HG03558 (cell line): ENCODE measurements at regions not wholly inside any gene's neighbourhood (a gene's known extent, or its start where the extent isn't known, plus 50 kb on each side); places are given as distances from the start of the nearest gene placed in this dataset.
"Not testable (repeated sequence)": the region's sequence is repeated elsewhere in the genome, so short reads cannot be mapped to it uniquely, and the experiment has no call there.

Source experiments
- ATAC-seq: cut with Tn5 transposase; IDR thresholded peaks from one replicate; pipeline ENCODE4 v1.9.1; 2021; ENCODE audit warnings: moderate number of reproducible peaks; ENCODE audit not compliant: unreplicated experiment; ENCODE audit errors: extremely low read depth

DNA sequence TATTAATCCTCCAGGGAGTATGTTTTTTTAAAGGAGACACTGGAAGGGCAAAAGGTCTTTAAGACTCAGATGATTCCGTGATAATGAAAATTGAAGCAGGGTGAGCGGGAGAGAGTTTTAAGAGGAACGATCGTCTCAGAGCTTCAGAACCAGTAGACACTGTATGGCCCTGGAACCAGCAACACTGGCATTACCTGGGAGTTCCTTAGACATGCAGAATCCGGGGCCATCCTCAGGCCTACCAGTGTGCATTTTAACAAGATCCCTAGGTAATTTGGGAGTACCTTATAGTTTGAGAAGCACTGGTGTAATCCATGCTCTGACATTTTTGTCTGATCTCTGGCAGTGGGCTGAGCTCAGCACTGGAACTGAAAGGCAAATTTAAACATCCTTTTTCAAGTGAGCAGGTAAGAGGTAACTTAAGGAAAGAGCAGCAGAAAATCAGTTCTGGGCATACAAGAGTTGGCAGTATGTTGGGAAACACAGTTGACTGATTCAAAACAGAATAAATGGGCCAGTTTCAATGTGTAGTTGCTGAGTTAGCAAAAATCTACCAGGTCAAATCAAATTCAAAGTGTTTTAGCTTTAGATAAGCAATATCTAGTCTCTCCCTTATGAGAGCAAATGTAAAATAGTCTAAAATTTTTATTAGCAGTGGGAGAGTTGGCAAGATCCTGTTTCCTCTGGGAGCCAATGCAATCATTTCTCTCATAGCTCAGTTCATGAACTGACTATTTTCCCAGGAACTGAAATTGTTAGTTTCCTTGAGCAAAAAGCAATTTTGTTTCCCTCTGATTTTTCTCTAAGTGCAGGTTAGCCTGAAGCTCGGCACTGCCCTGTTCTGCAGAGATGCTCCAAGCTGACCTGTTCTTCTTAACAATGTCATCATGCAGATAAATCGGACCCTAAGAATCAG, 97.2 kb upstream of the ELMO1 start:
- no peak for ATAC-seq

DNA sequence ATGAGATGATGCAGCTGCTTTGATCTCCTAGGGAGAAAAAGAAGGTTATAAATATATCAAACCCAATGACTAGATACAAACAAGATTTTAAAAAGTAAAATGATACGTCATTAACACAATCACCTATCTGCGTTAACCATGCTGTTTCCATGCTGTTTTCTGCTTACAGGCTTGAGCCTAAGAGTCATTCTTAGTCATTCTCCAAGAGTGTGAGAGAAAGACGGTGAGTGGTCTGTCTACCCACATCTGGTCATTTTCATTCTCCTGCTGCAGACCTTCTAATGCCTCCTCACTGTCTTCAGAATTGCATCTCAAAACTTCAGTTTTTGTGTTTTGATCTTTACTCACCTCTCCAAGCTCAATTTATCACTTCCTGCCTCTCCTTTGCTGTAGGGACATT, 98.0 kb upstream of the ELMO1 start:
- no peak for ATAC-seq

- ATAC-seq = no peak
Observed at GRCh38 chr7:37549076-37549931, 100.6 kb upstream of the ELMO1 start.

DNA sequence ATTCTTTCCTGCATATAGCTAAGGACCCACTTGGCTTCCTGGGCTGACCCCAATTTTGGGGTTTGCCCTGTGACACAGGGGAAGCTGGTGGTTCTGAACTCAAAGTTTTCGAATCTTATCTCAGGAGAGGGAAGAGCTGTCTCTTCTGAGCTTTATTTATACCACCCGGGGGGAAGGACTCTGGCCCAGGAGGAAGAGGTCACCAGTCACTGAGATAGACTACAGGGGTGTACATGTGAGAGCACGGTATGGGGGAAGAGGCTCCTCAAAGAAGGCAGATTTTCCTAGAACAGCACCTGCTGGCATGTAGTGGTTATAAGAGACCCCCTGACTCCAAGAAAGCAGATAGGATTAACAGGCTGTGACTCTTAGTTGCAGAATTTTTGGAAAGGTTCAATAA, 101.8 kb upstream of the ELMO1 start:
- ATAC-seq = no peak

GRCh38 chr7:37550872-37551271, 102.2 kb upstream of the ELMO1 start:
- ATAC-seq = no peak

DNA sequence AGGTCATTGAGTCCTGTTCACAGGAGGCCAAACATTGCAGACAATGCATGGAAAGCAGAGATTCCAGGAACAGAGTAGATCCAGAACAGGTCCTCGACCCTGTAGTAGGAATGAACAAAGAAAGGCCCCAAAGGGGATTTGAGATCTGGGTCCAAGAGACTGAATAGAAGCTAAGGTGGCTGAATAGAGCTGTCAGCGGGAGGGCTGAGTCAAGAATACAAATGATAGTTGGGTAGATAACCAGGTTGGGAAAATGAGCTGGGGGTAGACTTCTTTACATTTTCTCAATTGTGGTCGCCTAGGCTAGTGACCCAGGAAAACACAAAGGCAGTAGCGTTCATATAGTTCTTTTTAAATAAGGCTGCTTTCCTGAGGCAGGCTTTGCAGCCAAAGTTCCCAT, 103.4 kb upstream of the ELMO1 start:
- ATAC-seq = no peak

- not testable (repeated sequence) for ATAC-seq
Observed at GRCh38 chr7:37552439-37552838, 103.8 kb upstream of the ELMO1 start.

- ATAC-seq = no peak
Observed at GRCh38 chr7:37555528-37555927, 106.9 kb upstream of the ELMO1 start.

DNA sequence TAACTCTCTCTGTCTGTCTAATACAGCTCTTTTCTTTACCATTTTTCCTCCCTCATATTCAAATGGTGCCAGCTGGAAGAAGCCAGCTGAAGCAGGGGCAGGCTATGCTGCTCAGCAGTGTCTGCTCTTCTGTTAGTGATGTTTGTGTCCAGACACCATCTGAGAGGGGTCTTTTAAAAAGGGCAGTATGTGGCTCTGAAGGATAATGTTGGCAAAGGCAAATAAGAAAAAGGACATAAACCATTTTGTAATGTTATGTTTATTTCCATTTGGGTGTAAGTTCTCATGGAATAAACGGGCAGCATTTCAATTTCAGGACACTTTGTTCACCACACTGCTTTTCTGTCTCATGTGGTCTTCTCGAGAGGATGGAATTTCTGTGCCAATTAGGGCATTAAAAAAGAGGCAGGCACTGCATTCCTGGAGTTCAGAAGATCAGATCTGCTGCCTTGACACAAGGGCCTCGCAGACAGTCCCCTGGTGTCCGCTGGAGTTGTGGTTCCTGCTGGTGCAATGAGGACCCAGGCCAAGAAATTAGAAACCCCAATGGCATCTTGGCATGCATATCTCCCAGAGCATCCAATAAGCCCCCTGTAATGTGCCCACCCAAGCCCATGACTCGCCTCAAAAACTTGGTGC, 109.0 kb upstream of the ELMO1 start:
- ATAC-seq = no peak

- ATAC-seq = no peak
Observed at GRCh38 chr7:37558320-37559096, 109.8 kb upstream of the ELMO1 start.

DNA sequence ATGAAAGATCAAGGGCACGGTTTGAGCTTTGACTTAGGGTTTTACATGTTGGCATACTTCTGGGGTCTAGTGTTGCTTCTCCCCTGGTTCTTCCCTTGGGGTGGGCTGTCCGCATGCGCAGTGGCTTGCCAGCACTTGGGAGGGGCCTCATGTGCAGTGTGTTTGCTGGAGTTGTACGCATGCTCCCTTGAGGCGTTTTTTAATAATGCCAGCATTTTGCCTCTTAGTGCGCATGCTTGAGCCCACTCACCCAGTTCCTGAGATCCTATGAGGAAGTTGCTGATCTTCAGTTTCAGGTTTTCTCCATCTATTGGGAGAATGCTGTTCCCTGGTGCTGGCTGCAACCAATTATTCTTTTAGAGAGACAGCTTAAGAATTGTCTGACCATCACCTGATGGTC, 113.4 kb upstream of the GPR141 start:
- ATAC-seq = no peak

DNA sequence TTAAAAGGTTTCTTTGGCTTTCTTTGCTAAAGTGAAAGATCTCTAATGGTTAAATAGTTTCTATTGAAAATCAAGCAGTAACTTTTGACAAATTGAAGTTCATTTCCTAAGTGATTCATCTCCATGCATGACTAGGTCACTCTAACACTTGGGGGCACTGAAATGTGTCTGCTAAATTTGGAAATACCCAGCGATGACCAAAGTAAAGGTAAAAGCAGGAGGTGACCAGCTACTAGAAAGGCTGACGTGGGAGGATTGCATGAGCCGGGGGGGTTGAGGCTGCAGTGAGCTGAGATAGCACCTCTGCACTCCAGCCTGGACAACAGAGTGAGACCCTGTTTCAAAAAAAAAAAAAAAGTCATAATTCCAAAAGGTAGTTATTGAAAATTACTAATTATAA, 111.8 kb upstream of the GPR141 start:
- ATAC-seq = no peak

GRCh38 chr7:37577412-37577811, 106.2 kb upstream of the GPR141 start:
- no peak for ATAC-seq

- ATAC-seq = no peak
Observed at GRCh38 chr7:37577901-37578300, 105.7 kb upstream of the GPR141 start.

- no peak for ATAC-seq
Observed at GRCh38 chr7:37578350-37578749, 105.2 kb upstream of the GPR141 start.

DNA sequence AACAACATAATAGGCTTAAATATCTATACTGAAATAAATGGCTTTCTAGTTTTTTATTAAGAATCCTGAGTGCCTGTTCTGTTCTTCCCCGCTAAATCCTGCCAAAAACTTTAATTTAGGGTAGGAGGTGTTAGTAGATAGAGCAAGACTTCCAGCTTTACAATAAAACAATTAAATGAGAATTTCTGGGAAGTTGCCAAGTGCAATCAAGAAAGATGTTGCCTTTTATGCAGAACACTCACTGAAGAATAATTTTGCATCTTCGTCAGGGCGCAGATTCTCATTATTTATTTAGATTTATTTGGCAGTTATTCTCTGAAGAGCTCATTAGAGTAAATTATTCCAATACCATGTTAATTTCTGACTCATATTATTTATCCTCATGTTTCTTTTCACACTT, 103.2 kb upstream of the GPR141 start:
- ATAC-seq = no peak

GRCh38 chr7:37584651-37585463, 98.7 kb upstream of the GPR141 start:
- ATAC-seq = not testable (repeated sequence)

DNA sequence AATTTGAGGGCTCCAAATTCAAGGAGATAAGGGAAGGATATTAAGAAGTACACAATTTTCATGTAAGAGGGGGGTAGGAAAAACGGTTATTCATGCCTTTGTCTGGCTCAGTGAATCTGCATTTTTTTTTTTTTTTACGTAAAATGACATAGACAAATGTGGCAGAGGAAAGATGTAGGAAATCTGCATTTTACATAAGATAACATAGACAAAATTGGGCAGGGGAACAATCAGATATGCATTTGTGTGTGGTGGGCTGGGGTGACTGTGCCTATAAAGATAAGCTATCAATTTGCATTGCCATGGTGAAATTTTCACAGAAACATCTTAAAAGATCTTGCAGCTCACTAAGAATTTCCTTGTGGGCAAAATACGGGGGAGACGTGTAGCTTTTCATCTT, 92.7 kb upstream of the GPR141 start:
- no peak for ATAC-seq

DNA sequence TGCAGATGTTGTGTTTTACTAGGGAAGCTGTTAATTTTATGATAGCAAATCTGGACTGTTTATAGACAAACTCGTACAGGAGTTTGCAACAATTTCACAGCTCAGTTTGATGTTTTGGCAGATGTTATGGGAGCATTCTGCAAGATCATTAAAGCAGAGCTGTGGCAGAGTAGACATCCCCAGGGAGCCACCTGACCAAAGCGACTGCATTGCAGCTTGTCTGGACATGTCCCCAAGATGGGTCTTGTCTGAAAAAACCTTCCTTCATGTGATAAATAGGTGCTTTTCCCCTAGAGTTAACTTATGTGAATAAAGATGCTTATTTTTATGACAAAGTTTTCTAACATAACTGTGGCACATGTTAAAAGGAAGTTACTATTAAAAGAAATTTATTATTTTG, 91.2 kb upstream of the GPR141 start:
- no peak for ATAC-seq
